Karpas-422 (cell line): ENCODE measurements at regions not wholly inside any gene's neighbourhood (a gene's known extent, or its start where the extent isn't known, plus 50 kb on each side); places are given as distances from the start of the nearest gene placed in this dataset.

Experiments
- DNase-seq: peaks from one replicate; pipeline ENCODE4 v3.0.0-alpha.2; 2015
- H2AFZ ChIP-seq: fragments of 200-600 bp; sonication (generic); 2 replicates; pipeline ENCODE4 v1.6.1; 2014; ENCODE audit warnings: antibody characterized with exemption, low read length, mixed read lengths
- H3K27ac ChIP-seq: fragments of 200-600 bp; sonication (generic); 2 replicates; pipeline ENCODE4 v1.5.1; 2014; ENCODE audit warnings: mild to moderate bottlenecking, low read length, moderate library complexity
- H3K27me3 ChIP-seq: fragments of 200-600 bp; sonication (generic); 2 replicates; pipeline ENCODE4 v1.6.1; 2014; ENCODE audit warnings: low read length, mixed read lengths
- H3K36me3 ChIP-seq: fragments of 200-600 bp; sonication (generic); 2 replicates; pipeline ENCODE4 v1.6.1; 2014; ENCODE audit warnings: low read length, mixed read lengths; ENCODE audit not compliant: insufficient read depth
- H3K4me1 ChIP-seq: fragments of 200-600 bp; sonication (generic); 2 replicates; pipeline ENCODE4 v1.6.1; 2014; ENCODE audit warnings: mild to moderate bottlenecking, low read length, mixed read lengths
- H3K4me2 ChIP-seq: fragments of 200-600 bp; sonication (generic); 2 replicates; pipeline ENCODE4 v1.6.1; 2014; ENCODE audit warnings: low read length, low read depth, mild to moderate bottlenecking; ENCODE audit not compliant: poor library complexity, severe bottlenecking
- H3K4me3 ChIP-seq: fragments of 200-600 bp; sonication (generic); 2 replicates; pipeline ENCODE4 v1.5.1; 2014; ENCODE audit warnings: mild to moderate bottlenecking, antibody characterized with exemption, low read length, mixed read lengths
- H3K79me2 ChIP-seq: fragments of 200-600 bp; sonication (generic); 2 replicates; pipeline ENCODE4 v1.6.1; 2014; ENCODE audit warnings: mild to moderate bottlenecking, low read length, mixed read lengths
- H3K9ac ChIP-seq: fragments of 200-600 bp; sonication (generic); 2 replicates; pipeline ENCODE4 v1.6.0; 2014; ENCODE audit warnings: low read length
- H3K9me2 ChIP-seq: fragments of 200-600 bp; sonication (generic), shearing (Covaris generic); replicated peaks from 2 replicates; pipeline ENCODE4 v1.6.0; 2014; ENCODE audit warnings: mild to moderate bottlenecking, low read length, moderate library complexity; ENCODE audit not compliant: insufficient read depth
- H3K9me3 ChIP-seq: fragments of 300-700, 200-600 bp; sonication (generic); 2 replicates; pipeline ENCODE4 v1.6.1; 2014; ENCODE audit warnings: low read length, mixed read lengths
- H4K20me1 ChIP-seq: fragments of 200-600 bp; sonication (generic); 2 replicates; pipeline ENCODE4 v1.6.1; 2014; ENCODE audit warnings: mild to moderate bottlenecking, antibody characterized with exemption, low read length, low read depth; ENCODE audit not compliant: insufficient read depth

DNA sequence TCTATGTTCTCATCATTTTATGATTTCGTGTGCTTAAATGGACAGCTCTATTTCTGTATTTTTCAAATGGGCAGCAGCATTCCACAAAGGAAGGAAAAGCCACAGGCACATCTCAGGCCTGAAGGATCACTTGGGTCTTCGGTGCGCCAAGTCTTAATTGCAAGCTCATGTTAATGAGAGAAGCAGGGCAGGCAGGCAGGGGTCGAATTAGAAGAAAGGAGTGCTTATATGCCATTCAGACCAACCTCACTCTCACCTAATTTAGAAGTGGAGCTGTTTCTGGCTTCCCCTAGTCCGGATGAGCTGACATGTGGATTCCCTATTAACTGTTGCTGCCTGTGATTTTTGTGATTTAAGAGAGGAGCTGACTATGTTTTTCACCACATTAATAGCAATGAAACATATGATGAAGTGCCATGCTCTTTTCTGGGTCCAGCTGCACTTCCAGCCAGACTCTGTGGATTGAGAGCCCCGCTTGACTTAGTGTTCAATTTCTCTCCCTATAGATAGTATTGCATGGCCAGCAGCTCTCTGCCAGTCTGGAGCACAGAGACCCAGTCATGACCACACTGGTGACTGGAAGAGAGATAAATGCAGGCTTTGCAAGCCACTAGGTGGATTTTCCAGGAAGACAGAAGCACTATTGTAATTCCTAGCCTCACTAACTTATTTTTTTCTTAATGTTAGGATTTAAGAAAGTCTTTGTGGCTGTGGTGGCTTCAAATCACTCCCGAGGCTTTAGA, 373.9 kb upstream of the FAT3 start:
- no peak overlapping the region for H2AFZ ChIP-seq
- peaks cover 79% of the 10 kb centered on the region for H3K9me3 ChIP-seq
- H3K4me3 ChIP-seq: no peak overlapping the region
- H3K36me3 ChIP-seq: no peaks in the 10 kb centered on the region
- no peak overlapping the region for H3K27ac ChIP-seq
- no peaks in the 10 kb centered on the region for H3K9me2 ChIP-seq
- no peak overlapping the region for H3K9ac ChIP-seq
- H3K4me2 ChIP-seq: no peak overlapping the region
- H4K20me1 ChIP-seq: no peaks in the 10 kb centered on the region
- H3K4me1 ChIP-seq: no peaks in the 10 kb centered on the region
- H3K79me2 ChIP-seq: no peaks in the 10 kb centered on the region
- no peaks in the 10 kb centered on the region for H3K27me3 ChIP-seq
- no peak for DNase-seq

DNA sequence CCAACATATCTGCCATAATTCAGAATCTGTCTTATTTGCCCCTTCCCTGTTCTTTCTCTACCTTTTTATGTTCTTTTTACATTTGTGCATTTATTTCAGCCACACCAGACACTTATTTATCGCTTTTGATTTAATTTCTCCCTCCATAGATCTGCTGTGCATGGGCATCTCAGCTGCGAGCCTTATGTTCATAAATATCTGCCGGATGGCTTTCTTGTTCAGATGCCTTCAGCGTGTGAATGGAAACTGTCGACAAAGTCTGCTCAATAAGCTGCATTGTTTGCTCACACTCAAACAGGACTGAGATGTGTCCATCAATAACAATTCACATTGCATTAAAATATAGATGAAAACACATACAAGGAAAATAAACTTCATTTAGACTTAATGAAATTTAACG, 374.6 kb upstream of the FAT3 start:
- H2AFZ ChIP-seq: no peak overlapping the region
- H3K9me3 ChIP-seq: peaks cover 84% of the 10 kb centered on the region
- H3K4me1 ChIP-seq: no peaks in the 10 kb centered on the region
- no peaks in the 10 kb centered on the region for H3K36me3 ChIP-seq
- H3K27me3 ChIP-seq: no peaks in the 10 kb centered on the region
- no peak overlapping the region for H3K4me3 ChIP-seq
- H3K79me2 ChIP-seq: no peaks in the 10 kb centered on the region
- H3K4me2 ChIP-seq: no peak overlapping the region
- DNase-seq: no peak
- no peaks in the 10 kb centered on the region for H3K9me2 ChIP-seq
- H3K27ac ChIP-seq: no peak overlapping the region
- no peak overlapping the region for H3K9ac ChIP-seq
- no peaks in the 10 kb centered on the region for H4K20me1 ChIP-seq

- no peak overlapping the region for H3K9ac ChIP-seq
- no peak overlapping the region for H3K27ac ChIP-seq
- H3K36me3 ChIP-seq: no peaks in the 10 kb centered on the region
- no peaks in the 10 kb centered on the region for H3K79me2 ChIP-seq
- H3K4me2 ChIP-seq: no peak overlapping the region
- H3K4me1 ChIP-seq: no peaks in the 10 kb centered on the region
- H2AFZ ChIP-seq: no peak overlapping the region
- no peaks in the 10 kb centered on the region for H3K9me2 ChIP-seq
- no peak for DNase-seq
- H3K9me3 ChIP-seq: peaks cover 92% of the 10 kb centered on the region
- no peaks in the 10 kb centered on the region for H3K27me3 ChIP-seq
- no peaks in the 10 kb centered on the region for H4K20me1 ChIP-seq
- no peak overlapping the region for H3K4me3 ChIP-seq
These were observed 378.0 kb upstream of the FAT3 start for GRCh38 chr11:91846649-91847048.

- Histone ChIP-seq H3K27ac (no peak overlapping the region), H3K27me3 (no peaks in the 10 kb centered on the region), H2AFZ (no peak overlapping the region), H3K4me3 (no peak overlapping the region), H3K36me3 (no peaks in the 10 kb centered on the region), H3K4me1 (no peaks in the 10 kb centered on the region), H3K9me3 (peaks cover 92% of the 10 kb centered on the region), H3K79me2 (no peaks in the 10 kb centered on the region), H3K9ac (no peak overlapping the region), H3K9me2 (no peaks in the 10 kb centered on the region), H4K20me1 (no peaks in the 10 kb centered on the region), H3K4me2 (no peak overlapping the region)
- DNase-seq: no peak
These were observed 378.6 kb upstream of the FAT3 start for GRCh38 chr11:91846002-91846401.

DNA sequence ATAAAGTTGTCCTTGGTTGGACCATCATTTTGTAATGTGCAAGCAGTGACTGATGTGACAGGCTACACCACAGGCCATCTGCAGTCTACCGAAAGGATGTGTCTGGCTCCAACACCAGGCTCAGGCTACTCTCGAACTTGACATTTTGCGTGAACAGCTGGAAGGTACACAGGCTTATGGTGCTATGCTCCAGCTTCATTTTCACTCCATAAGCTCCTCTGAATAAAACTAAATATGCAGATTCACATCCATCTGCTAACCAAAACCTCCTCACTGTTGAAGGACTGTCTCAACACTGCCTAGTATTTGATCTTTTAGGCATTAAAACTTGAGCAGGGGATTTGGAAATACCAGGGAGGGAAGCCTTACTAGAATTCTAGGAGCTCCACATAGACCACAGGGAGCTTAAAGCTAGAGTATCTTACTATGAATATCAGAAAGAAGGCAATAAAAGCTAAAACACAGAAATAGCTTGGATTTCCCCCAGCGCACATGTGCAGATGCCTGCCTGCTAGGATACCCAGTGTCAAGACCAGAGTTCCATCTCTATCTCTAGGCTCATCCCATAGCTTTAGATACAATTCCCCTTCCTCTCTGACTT, 383.9 kb upstream of the FAT3 start:
- no peaks in the 10 kb centered on the region for H4K20me1 ChIP-seq
- no peaks in the 10 kb centered on the region for H3K27me3 ChIP-seq
- no peak overlapping the region for H3K9ac ChIP-seq
- H3K27ac ChIP-seq: no peak overlapping the region
- H3K4me2 ChIP-seq: no peak overlapping the region
- no peaks in the 10 kb centered on the region for H3K4me1 ChIP-seq
- DNase-seq: no peak
- H3K9me3 ChIP-seq: peaks cover 86% of the 10 kb centered on the region
- no peaks in the 10 kb centered on the region for H3K9me2 ChIP-seq
- H3K79me2 ChIP-seq: no peaks in the 10 kb centered on the region
- H2AFZ ChIP-seq: no peak overlapping the region
- no peaks in the 10 kb centered on the region for H3K36me3 ChIP-seq
- no peak overlapping the region for H3K4me3 ChIP-seq

DNA sequence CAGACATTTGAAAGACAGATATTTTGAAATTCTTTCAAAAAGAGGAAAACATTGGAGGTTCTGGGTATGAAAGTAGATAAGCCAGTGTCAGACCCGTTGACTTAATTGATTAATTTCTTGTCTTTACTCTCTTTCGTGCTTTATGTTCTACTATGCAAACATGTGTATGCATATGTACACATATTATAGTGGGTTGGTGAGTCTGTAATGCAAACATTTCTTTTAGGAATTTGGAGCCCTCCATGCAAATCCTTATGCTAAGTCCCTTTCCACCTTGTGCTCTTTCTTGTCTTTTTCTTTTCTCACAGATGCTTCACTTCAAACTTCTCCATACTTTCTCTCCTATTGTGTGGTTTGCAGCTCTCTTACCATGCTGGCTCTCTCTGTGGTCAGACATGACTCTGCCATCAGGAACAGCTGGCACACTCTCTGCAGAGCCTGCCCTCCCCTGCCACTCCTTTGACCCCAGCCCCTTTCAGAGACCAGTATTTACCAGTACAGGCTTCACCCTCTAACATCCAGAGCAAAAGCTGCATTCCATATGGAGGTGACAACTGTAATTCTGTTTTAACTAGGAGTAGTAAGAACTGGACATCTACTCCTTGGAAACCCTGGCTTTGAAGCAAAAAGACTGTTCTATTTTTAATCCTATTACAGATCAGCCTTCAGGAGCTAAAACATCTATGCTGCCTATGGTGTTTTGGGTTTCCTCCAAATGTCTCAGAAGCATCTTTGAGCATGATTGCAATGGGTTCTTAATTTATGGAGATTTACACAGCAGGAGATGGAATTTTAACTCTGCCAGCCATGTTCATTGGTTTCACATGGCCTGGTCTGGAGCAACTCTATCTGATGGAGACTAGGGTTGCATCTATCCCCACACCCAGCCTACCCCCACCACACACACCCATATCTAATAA, 386.9 kb upstream of the FAT3 start:
- H4K20me1 ChIP-seq: no peaks in the 10 kb centered on the region
- no peak overlapping the region for H2AFZ ChIP-seq
- H3K27me3 ChIP-seq: no peaks in the 10 kb centered on the region
- no peak overlapping the region for H3K27ac ChIP-seq
- H3K4me1 ChIP-seq: no peaks in the 10 kb centered on the region
- no peak overlapping the region for H3K4me3 ChIP-seq
- no peak overlapping the region for H3K4me2 ChIP-seq
- peaks cover 87% of the 10 kb centered on the region for H3K9me3 ChIP-seq
- no peak for DNase-seq
- H3K9me2 ChIP-seq: no peaks in the 10 kb centered on the region
- H3K36me3 ChIP-seq: no peaks in the 10 kb centered on the region
- H3K9ac ChIP-seq: no peak overlapping the region
- H3K79me2 ChIP-seq: no peaks in the 10 kb centered on the region

GRCh38 chr11:91835051-91835560, 389.5 kb upstream of the FAT3 start:
- Histone ChIP-seq H3K9ac (no peak overlapping the region), H3K4me3 (no peak overlapping the region), H3K9me3 (peaks cover 89% of the 10 kb centered on the region), H3K27ac (no peak overlapping the region), H3K4me2 (no peak overlapping the region), H3K27me3 (no peaks in the 10 kb centered on the region), H2AFZ (no peak overlapping the region), H3K36me3 (no peaks in the 10 kb centered on the region), H4K20me1 (no peaks in the 10 kb centered on the region), H3K4me1 (no peaks in the 10 kb centered on the region), H3K9me2 (no peaks in the 10 kb centered on the region), H3K79me2 (no peaks in the 10 kb centered on the region)
- no peak for DNase-seq

DNA sequence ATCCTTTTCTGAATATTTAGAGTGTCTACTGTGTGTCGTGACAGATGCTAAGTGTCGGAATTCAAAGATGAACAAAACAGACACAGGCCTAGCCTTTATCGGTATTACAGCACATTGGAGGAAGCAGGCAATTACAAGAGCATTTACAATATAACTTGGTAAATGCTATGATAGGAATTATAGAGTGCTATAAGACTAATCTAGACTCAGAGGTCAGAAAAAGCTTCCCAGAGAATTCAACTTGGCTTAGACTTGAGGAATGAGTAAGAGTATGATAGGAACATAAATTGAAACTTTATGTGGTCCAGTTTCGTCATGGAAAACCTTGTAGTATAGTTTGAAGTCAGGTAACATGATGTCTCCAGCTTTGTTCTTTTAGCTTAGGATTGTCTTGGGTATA, 395.7 kb upstream of the FAT3 start:
- no peak for DNase-seq
- Histone ChIP-seq H3K4me1 (no peaks in the 10 kb centered on the region), H3K9me2 (no peaks in the 10 kb centered on the region), H3K9me3 (peaks cover 75% of the 10 kb centered on the region), H3K9ac (no peak overlapping the region), H3K27ac (no peak overlapping the region), H3K27me3 (no peaks in the 10 kb centered on the region), H4K20me1 (no peaks in the 10 kb centered on the region), H3K36me3 (no peaks in the 10 kb centered on the region), H3K4me3 (no peak overlapping the region), H3K79me2 (no peaks in the 10 kb centered on the region), H3K4me2 (no peak overlapping the region), H2AFZ (no peak overlapping the region)
